Tibial artery (tissue), 4 donors: ENCODE measurements at regions not wholly inside any gene's neighbourhood (a gene's known extent, or its start where the extent isn't known, plus 50 kb on each side); places are given as distances from the start of the nearest gene placed in this dataset.

Experiments used
- DNase-seq, 2 donors: peaks; one replicate each; pipeline ENCODE4 v3.0.0-alpha.2; 2019
- H3K27ac ChIP-seq, 2 donors: fragments of 200-600 bp; sonication (generic) in 1 of 2; 1 replicate in 1 of 2; 2 replicates in 1 of 2; pipeline ENCODE4 v1.5.1; 2018 to 2019; ENCODE audit warnings: mild to moderate bottlenecking in 1 of 2
- H3K27me3 ChIP-seq, 2 donors: fragments of 200-600 bp; sonication (generic) in 1 of 2; one replicate each; pipeline versions ENCODE4 v1.5.1 to v1.6.0; 2016 to 2019
- H3K36me3 ChIP-seq, 3 donors: fragments of 200-600 bp; sonication (generic) in 2 of 3; one replicate each; pipeline ENCODE4 v1.5.1; 2016 to 2019; ENCODE audit warnings: mild to moderate bottlenecking in 2 of 3
- H3K4me1 ChIP-seq, 4 donors: fragments of 200-600 bp; sonication (generic) in 2 of 4; 1 replicate in 3 of 4; 2 replicates in 1 of 4; pipeline ENCODE4 v1.5.1; 2016 to 2019
- H3K4me3 ChIP-seq, 2 donors: fragments of 200-600 bp; sonication (generic) in 1 of 2; 1 replicate in 1 of 2; 2 replicates in 1 of 2; pipeline ENCODE4 v1.5.1; 2018 to 2019; ENCODE audit warnings: mild to moderate bottlenecking in 2 of 2
- H3K9me3 ChIP-seq, 3 donors: fragments of 200-600 bp; sonication (generic) in 1 of 3; one replicate each; pipeline ENCODE4 v1.5.1; 2016 to 2019
- intact Hi-C: fragments of 100-400 bp; cut with DNase I; formaldehyde crosslinking; loops from one replicate; pipeline ENCODE4 v1.15.0; 2023; ENCODE audit warnings: low total_unique reads
- TF ChIP-seq, protein P1 (sequence below), 2 experiments: fragments of 200-600 bp in 1 of 2; fragments of 450-650 bp in 1 of 2; IDR thresholded peaks; one replicate each; pipeline ENCODE4 v1.5.1; 2017 to 2019; ENCODE audit warnings: antibody characterized with exemption in 2 of 2, mild to moderate bottlenecking in 1 of 2, moderate library complexity in 1 of 2

DNA sequence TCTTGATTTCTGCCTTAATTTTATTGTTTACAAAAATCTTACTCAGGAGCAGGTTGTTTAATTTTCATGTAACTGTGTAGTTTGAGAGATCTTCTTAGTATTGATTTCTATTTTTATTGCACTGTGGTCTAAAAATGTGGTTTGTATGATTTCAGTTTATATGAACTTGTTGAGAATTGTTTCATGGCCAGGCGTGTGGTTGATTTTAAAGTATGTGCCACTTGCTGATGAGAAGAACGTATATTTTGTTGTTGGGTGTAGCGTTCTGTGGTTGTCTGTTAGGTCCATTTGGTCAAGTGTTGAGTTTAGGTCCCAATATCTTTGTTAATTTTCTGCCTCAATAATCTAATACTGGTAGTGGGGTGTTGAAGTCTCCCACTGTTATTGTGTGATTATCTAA, 996.8 kb downstream of the PCDH19 start:
- intact Hi-C loops: no loop called here
- H3K27me3 ChIP-seq: no peaks in the 10 kb centered on the region
- no peak overlapping the region for H3K27ac ChIP-seq
- TF ChIP-seq, protein P1, sequence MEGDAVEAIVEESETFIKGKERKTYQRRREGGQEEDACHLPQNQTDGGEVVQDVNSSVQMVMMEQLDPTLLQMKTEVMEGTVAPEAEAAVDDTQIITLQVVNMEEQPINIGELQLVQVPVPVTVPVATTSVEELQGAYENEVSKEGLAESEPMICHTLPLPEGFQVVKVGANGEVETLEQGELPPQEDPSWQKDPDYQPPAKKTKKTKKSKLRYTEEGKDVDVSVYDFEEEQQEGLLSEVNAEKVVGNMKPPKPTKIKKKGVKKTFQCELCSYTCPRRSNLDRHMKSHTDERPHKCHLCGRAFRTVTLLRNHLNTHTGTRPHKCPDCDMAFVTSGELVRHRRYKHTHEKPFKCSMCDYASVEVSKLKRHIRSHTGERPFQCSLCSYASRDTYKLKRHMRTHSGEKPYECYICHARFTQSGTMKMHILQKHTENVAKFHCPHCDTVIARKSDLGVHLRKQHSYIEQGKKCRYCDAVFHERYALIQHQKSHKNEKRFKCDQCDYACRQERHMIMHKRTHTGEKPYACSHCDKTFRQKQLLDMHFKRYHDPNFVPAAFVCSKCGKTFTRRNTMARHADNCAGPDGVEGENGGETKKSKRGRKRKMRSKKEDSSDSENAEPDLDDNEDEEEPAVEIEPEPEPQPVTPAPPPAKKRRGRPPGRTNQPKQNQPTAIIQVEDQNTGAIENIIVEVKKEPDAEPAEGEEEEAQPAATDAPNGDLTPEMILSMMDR (IDR thresholded peaks at IDR 0.05): no peak
- no peaks in the 10 kb centered on the region for H3K36me3 ChIP-seq
- H3K9me3 ChIP-seq: no peaks in the 10 kb centered on the region
- H3K4me3 ChIP-seq: no peak overlapping the region
- no peak for DNase-seq
- H3K4me1 ChIP-seq: no peaks in the 10 kb centered on the region

DNA sequence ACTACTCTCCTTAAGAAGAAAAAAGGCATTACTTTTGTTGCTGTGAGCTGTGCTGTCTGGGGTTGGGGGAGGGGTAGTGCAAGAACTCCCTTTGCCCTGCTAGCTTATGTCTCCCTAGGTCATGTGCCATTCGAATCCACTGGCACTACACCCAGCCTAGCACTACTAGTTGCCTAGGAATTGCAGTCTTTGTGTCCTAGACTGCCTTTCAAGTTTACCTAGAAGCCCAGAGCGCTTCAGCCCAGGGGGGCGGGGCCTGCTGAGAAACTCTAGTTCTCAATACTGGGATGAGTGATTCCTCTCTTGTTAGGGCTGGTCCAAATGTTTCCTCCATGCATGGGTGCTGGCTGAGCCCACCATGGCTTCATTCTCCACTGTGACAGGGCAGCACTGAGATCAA, 1011.5 kb downstream of the PCDH19 start:
- Histone ChIP-seq H3K27me3 (no peaks in the 10 kb centered on the region), H3K4me1 (no peaks in the 10 kb centered on the region), H3K36me3 (no peaks in the 10 kb centered on the region), H3K27ac (no peak overlapping the region), H3K9me3 (no peaks in the 10 kb centered on the region), H3K4me3 (no peak overlapping the region)
- TF ChIP-seq, protein P1 (IDR thresholded peaks at IDR 0.05): no peak
- intact Hi-C loops: no loop called here
- DNase-seq: no peak

DNA sequence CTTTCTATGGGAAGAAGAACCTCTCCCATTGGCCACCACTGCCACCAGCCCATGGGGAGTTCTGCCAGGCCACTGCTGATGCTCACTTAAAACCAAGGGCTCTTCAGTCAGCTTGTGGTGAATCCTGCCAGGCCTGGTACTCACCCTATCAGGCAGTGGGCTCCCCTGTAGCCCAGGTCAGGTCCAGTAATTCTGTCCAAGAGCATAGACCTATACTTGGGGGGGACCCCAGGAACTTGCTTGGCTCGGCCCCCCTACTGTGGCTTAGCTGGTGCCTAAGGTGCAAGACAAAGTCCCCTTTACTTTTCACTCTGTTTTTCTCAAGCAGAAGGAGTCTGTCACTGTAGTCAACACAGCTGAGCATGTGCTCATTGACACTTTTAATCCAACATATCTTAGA, 1012.2 kb downstream of the PCDH19 start:
- TF ChIP-seq, protein P1 (IDR thresholded peaks at IDR 0.05): no peak
- no peak for DNase-seq
- Histone ChIP-seq H3K9me3 (no peaks in the 10 kb centered on the region), H3K36me3 (no peaks in the 10 kb centered on the region), H3K4me1 (no peaks in the 10 kb centered on the region), H3K27me3 (no peaks in the 10 kb centered on the region), H3K4me3 (no peak overlapping the region), H3K27ac (no peak overlapping the region)
- intact Hi-C loops: no loop called here

DNA sequence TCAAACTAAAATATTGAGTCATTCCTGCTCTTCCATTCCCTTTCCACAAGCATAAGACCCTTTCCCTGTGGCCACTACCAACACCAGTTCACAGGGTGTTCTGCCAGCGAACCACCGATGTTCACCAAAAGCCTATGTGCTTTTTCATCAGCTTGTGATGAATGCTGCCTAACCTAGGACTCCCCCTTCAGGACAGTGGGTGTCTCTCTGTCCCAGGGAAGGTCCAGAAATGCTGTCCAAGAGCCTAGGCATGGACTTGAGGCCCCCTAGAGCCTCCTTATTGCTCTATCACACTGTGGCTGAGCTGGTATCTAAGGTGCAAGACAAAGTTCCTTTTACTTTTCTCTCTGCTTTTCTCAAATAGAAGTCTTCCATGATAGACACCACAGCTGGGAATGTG, 1015.6 kb downstream of the PCDH19 start:
- H3K4me1 ChIP-seq: no peaks in the 10 kb centered on the region
- intact Hi-C loops: no loop called here
- TF ChIP-seq, protein P1 (IDR thresholded peaks at IDR 0.05): no peak
- no peaks in the 10 kb centered on the region for H3K27me3 ChIP-seq
- no peak overlapping the region for H3K27ac ChIP-seq
- H3K36me3 ChIP-seq: no peaks in the 10 kb centered on the region
- no peaks in the 10 kb centered on the region for H3K9me3 ChIP-seq
- H3K4me3 ChIP-seq: no peak overlapping the region
- no peak for DNase-seq

DNA sequence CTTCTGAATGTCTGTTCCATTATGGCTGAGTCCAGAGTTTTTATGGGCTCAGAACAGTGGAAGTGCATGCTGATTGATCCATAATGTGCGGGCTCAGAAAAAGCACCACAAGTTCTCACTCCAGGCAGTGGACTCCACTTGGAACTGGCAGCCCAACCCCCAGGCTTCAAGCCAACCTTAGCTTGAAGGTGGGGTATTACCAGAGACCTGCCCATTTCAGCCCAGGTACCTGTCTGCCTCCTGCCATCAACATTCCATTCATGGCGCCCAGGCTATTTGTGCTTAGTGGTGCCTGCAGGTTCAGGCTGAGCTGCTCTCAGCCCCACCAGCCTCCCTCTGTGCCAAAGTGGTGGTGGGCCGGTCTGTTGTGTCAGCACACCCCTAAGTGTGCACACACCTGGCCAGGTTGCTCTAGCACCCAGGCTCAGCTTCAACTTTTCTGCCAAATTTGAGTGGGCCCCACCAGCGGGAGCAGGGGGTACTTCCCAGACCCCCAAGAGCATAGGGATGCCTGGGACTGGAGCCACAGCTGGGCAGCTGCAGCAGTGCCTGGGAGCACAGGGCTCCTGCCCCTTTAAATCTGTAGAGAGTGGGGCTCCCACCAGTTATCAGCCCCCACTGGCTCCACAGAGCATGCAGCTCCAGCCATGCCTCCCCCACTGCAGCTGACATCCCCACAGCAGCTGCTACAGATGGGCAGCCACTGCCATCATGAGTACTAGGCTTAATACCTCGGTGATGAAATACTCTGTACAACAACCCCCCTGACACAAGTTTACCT, 1025.3 kb downstream of the PCDH19 start:
- Histone ChIP-seq H3K4me3 (no peak overlapping the region), H3K9me3 (peaks cover 0 to 16% (median 0%) of the 10 kb centered on the region in 3 donors), H3K27me3 (no peaks in the 10 kb centered on the region), H3K27ac (no peak overlapping the region), H3K4me1 (no peaks in the 10 kb centered on the region), H3K36me3 (no peaks in the 10 kb centered on the region)
- intact Hi-C loops: no loop called here
- DNase-seq: no peak
- TF ChIP-seq, protein P1 (IDR thresholded peaks at IDR 0.05): no peak
